NCI-H2081 (cell line): ENCODE measurements at regions not wholly inside any gene's neighbourhood (a gene's known extent, or its start where the extent isn't known, plus 50 kb on each side); places are given as distances from the start of the nearest gene placed in this dataset.

Experiments
- DNase-seq, 2 experiments: peaks; one replicate each; lab custom pipeline; 2025; lab: John Stamatoyannopoulos, UW

DNA sequence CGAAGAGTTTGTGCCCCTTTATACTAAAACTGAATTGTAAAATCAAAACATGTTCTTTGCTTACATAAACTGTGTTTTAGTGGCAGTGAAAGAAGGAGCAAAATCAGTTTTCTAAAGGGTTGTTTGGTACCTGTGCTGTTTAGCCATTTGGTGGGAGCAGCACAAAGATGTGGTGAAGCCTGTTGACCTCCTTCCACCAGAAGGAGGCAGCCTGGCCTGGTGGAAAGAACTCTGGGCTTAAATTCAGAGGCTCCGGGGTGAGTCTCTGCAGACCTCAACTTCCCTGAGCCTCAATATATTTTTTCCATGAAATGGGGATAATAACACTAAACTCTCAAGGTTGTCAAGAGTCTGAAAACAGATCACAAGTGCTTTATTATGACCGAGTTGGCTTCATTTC, 502.5 kb downstream of the VRK1 start:
- DNase-seq = no peak

DNA sequence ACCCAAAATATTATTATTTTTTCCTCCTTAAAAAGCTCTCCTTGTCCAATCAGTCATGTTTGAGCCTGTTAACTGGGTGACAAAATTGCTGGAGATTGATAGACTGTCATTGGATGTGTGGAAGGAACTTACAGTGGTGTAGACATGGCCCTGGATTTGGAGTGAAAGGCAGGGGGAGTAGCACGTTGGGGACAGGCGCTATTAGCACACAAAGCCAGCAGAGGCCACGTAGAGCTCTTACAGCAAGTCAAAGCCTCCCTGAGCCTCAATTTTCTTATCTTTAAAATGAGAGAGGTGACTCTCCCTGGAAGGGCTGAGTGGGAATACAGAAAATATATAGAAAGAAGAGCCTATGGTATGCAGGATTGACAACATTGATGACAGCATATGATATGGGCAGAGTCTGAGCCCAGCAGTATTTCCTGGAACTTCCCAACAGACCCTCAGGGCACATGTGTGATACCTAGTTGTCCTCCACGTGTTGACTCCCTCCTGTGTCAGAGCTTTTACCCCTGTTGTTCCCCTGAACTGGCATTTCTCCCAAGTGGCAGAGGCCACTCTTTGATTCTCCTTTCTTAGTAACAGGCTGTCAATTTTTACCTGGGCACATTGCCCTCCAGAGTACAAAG, 504.9 kb downstream of the VRK1 start:
- DNase-seq = no peak

- no peak for DNase-seq
These were observed 509.1 kb downstream of the VRK1 start for GRCh38 chr14:97306133-97306759.

GRCh38 chr14:97306760-97307246, 509.6 kb downstream of the VRK1 start:
- no peak for DNase-seq

- DNase-seq = no peak
These were observed 514.2 kb downstream of the VRK1 start for GRCh38 chr14:97311411-97311810.

DNA sequence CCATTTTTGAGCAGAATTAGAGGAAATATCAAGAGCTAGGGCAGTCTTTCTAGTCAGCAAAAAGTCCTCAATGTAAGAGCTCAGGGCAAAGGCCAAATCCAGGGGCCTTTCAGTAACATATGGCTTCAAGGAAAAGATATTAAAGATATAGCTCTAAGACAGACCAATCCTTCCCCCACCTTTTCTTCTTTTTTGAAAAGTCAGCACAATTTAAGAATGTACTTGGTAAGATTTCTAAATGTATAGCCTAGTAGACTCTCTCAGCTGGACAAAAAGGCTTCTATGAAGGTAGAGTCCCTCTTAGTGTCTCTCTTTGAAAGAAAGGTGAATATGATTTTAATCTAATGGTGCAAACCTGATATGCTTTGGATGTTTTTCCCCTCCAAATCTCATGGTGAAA, 515.7 kb downstream of the VRK1 start:
- no peak for DNase-seq

DNA sequence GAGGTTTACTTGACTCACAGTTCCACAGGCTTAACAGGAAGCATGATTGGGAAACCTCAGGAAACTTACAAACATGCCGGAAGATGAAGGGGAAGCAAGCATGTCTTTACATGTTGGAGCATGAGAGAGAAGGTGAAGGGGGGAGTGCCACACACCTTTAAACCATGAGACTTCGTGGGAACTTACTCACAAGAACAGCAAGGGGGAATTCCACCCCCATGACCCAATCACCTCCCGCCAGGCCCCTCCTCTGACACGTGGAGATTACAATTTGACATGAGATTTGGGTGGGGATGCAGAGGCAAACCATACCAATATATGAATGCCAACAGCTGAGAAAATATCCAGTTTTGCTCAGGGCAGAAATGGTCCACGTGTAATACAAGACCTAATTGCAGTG, 518.6 kb downstream of the VRK1 start:
- no peak for DNase-seq

DNA sequence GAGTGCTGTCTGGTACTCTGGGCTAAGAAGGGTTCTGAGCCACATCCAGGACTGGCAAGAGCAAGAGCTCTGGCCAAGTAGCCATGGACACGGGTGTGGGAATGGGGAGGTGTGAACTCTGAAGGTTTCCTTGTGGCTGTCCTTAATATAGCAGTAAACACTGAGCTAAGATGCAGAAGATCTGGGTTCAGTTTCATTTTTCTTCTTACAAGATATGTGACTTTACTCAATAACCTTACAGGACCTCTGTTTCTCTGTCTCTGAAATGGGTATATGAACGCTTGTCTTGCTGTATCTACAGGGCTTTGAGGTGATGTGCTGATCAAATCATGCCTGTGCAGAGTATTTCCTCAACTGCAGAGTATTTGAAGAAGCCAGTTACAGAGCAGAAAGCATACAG, 521.2 kb downstream of the VRK1 start:
- DNase-seq = no peak

DNA sequence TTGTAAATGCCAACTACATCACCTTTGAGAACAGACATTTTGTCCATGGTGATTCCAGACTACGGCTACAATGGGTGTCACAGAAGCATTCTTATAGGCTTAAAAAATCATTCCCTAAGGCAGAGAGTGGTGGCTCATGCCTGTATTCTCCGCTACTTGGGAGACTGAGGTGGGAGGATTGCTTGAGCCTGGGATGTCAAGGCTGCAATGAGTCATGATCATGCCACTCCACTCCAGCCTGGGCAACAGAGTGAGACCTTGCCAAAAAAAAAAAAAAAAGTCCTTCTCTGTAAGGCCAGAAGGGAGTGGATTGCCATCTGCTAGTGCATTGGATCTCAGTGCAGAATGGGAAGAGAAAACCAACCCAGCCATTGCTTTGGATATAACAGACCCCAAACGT, 522.5 kb downstream of the VRK1 start:
- DNase-seq = no peak

GRCh38 chr14:97328743-97329142, 531.6 kb downstream of the VRK1 start:
- DNase-seq = no peak

DNA sequence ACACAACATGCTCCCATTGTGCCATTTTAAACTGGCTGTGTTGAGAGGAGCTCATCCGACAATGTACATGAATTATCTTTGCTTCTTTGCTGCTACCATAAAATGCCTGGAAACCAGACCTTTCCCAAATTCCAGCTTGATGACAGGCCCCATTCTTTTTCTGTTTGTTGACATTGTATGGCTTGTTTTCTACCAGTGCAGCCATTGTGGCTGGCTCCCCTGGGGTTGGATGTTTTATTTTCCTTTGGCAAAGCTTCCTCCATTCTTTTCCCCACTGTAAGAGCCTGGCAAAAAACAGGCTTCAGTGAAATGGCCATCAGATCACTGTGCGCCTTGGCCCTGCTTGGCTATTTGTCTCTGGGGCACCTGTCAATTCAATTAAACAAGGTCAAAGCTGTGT, 532.5 kb downstream of the VRK1 start:
- DNase-seq = no peak

- no peak for DNase-seq
These were observed 533.9 kb downstream of the VRK1 start for GRCh38 chr14:97331058-97331457.

DNA sequence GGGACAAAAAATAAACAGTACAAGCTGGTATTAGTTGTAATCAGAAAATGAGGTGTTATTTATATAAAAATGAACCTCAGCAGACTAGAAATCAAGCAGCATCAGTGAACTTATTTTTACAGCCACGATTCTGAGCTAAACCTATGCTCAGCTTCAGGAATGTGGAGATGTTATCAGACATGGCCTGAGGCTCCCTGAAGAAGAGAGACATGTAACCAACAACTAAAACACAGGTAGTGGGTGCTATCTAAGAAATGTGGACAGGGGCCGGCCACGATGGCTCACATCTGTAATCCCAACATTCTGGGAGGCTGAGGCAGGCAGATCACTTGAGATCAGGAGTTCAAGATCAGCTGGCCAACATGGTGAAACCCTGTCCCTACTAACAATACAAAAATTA, 534.3 kb downstream of the VRK1 start:
- no peak for DNase-seq

- no peak for DNase-seq
These were observed 539.0 kb downstream of the VRK1 start for GRCh38 chr14:97336179-97336578.

GRCh38 chr14:97336816-97337215, 539.6 kb downstream of the VRK1 start:
- no peak for DNase-seq

DNA sequence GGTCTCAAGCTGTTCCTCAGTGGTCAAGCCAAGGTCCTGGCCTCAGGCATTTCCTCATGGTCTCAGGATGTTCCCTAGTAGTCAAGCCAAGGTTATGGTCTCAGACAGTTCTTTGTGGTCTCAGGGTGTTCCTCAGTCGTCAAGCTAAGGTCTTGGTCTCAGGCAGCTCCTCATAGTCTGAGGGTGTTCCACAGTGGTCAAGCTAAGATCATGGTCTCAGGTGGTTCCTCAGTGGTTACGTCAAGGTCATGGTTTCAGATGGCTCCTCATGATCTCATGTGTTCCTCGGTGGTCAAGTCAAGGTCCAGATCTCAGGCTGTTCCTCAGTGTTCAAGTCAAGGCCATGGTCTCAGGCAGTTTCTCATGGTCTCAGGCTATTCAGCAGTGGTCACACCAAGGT, 540.1 kb downstream of the VRK1 start:
- no peak for DNase-seq

DNA sequence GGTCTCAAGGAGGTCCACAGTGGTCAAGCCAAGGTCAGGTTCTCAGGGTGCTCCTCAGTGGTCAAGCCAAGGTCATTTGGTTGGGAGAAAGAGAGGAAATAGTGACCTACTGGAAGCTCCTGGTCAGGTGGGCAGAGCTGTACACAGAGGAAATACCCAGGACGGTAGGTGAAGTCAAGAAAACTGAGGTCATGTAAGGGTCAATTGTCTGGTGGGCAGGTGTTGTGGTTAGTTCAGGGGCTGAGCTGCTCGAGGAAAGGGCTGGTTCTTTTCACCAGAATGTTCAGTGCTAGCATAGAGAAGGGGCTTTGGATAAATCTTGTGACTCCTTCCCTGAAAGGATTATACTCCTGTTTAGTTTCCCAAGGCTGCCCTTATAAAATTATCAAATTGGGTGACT, 540.5 kb downstream of the VRK1 start:
- no peak for DNase-seq

DNA sequence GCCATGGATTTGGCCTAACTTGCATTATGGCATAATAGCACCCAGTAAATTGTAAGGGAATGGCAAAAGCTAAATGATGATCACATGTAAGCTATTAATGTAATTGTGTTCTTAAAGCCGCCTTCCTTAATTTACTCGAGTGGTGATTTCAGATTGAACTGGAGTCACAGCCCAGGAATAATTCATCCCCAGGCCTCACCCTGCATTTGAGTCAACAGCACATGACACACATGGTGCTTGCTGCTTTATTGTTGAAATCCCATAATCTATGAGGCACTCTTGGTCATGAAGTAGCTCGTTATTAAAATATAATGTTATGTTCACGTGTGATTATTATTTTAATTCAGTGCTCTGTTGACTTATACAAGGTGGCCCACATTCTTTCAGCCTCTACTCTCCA, 547.5 kb downstream of the VRK1 start:
- DNase-seq = no peak

- no peak for DNase-seq
These were observed 549.5 kb downstream of the VRK1 start for GRCh38 chr14:97346675-97347074.

DNA sequence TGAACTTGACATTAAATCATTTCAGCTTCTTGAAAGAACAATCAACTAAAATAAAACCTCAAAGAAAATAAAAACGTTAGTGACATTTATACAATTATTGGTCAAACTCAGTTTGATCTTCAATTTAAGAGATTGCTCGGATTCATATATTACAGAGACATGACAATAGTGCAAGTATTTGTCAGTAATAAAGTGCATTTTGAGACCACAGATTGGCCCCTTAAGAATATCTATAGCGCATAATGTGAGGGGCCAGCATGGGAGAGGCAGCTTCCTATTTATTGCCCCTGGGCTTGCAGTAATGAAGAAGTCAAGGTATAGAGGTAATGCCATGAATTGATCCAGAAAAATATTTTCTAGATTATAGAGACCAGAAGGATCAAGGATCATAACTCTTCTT, 552.3 kb downstream of the VRK1 start:
- no peak for DNase-seq

DNA sequence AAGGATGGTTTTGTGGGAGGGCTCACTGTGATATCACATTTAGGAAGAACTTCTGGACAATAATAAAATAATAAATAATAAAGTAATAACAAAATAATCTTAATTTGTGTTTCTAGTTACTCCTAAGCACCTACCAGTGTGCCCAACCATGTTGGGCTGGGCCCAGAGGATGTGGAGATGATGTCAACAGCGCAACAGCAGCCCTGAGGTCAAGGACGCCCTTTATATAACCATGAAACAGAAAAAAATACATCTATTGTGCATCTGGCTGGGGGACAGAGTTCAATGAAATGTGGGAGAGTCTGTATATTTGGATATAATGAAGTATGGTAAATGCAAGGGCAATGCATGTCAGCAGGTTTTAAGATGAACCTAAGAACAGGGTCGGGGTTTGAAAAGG, 552.8 kb downstream of the VRK1 start:
- no peak for DNase-seq

GRCh38 chr14:97350415-97350814, 553.2 kb downstream of the VRK1 start:
- no peak for DNase-seq

GRCh38 chr14:97350894-97351731, 553.9 kb downstream of the VRK1 start:
- no peak for DNase-seq
